ENCODE measurements at regions not wholly inside any gene's neighbourhood (a gene's known extent, or its start where the extent isn't known, plus 50 kb on each side); places are given as distances from the start of the nearest gene placed in this dataset.
"Not testable (repeated sequence)": the region's sequence is repeated elsewhere in the genome, so short reads cannot be mapped to it uniquely, and the experiment has no call there.

DNA sequence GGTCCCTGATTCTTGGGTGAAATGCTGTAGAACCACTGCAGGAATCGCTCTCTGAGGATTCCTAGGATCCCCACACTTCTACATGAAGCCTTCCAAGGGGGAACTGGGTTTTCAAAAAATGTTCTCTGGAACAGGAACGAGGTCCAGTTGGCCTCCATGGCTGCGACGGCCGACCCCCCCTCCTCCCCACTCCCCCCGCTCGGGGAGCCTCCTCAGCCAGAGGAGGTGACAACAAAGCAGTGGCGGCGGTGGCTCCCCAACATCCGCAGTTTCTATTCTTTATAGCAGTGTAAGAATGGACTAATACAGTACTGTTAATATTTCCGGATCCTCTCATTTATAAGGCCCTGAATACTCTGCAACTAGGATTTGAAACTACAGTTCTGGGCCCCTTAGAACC is 84.0 kb upstream of the PLAAT1 start:
- no peaks in the 10 kb centered on the region for H3K27me3 ChIP-seq
- no peaks in the 10 kb centered on the region for H3K9me3 ChIP-seq
- no peaks in the 10 kb centered on the region for H3K4me1 ChIP-seq
- no peak overlapping the region for H3K27ac ChIP-seq (replicated peaks in 1 of 4)
- H3K4me3 ChIP-seq: no peak overlapping the region
- WGBS: 91% methylated on average over 10 of the region's 11 CpGs
- TF ChIP-seq EP300 (IDR thresholded peaks at IDR 0.05): no peak
- TF ChIP-seq, protein P1, sequence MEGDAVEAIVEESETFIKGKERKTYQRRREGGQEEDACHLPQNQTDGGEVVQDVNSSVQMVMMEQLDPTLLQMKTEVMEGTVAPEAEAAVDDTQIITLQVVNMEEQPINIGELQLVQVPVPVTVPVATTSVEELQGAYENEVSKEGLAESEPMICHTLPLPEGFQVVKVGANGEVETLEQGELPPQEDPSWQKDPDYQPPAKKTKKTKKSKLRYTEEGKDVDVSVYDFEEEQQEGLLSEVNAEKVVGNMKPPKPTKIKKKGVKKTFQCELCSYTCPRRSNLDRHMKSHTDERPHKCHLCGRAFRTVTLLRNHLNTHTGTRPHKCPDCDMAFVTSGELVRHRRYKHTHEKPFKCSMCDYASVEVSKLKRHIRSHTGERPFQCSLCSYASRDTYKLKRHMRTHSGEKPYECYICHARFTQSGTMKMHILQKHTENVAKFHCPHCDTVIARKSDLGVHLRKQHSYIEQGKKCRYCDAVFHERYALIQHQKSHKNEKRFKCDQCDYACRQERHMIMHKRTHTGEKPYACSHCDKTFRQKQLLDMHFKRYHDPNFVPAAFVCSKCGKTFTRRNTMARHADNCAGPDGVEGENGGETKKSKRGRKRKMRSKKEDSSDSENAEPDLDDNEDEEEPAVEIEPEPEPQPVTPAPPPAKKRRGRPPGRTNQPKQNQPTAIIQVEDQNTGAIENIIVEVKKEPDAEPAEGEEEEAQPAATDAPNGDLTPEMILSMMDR (IDR thresholded peaks at IDR 0.05): no peak
- no peak for TF ChIP-seq POLR2AphosphoS5 (IDR thresholded peaks at IDR 0.05)
- TF ChIP-seq POLR2A (IDR thresholded peaks at IDR 0.05; ENCODE audit: low read depth): no peak
- DNase-seq (ENCODE audit: extremely low spot score): no peak
- intact Hi-C loops (cut with DNase I): no loop called here
- H3K36me3 ChIP-seq: no peaks in the 10 kb centered on the region

DNA sequence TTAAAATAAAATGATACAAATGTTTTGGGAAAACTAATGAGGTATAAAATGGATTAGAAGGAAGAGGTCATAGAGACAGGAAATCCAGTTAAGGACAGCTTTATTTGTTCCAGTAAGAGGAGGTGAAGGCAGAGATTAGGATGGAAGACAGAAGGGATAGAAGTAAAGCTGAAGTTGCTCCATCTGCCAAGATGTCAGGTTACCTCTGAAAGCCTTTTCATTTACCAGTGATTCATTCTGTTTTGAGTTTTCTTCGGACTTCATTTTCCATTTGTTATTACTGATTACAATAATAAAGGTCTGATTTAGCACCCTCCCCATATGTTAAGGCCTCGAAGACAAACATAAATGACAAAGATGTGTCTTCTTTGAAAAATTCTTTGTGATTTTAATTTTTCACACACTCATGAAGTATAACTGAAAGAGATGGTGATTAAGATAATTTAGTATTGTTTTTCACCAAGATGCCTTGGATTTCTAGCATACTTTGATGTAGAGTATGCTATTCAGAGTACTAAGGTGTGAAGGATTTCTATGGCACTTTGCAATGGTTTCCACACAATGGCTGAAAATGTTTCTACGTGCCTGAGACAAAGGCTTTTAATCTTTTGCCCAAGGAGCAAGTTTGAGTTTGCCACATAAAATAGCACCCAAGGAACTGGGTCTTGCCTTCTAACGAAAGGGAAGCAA is 75.4 kb upstream of the PLAAT1 start:
- DNase-seq (ENCODE audit: extremely low spot score): no peak
- intact Hi-C loops (cut with DNase I): no loop called here
- Histone ChIP-seq H3K4me3 (no peak overlapping the region), H3K4me1 (no peaks in the 10 kb centered on the region), H3K27ac (replicated peaks in 1 of 4) (no peak overlapping the region), H3K36me3 (no peaks in the 10 kb centered on the region), H3K27me3 (no peaks in the 10 kb centered on the region), H3K9me3 (no peaks in the 10 kb centered on the region)
- TF ChIP-seq POLR2AphosphoS5 (IDR thresholded peaks at IDR 0.05): no peak
- no peak for TF ChIP-seq EP300 (IDR thresholded peaks at IDR 0.05)
- TF ChIP-seq POLR2A (IDR thresholded peaks at IDR 0.05; ENCODE audit: low read depth): no peak
- TF ChIP-seq, protein P1 (IDR thresholded peaks at IDR 0.05): no peak
- 50% methylated on average over 4 of the region's 4 CpGs for WGBS

DNA sequence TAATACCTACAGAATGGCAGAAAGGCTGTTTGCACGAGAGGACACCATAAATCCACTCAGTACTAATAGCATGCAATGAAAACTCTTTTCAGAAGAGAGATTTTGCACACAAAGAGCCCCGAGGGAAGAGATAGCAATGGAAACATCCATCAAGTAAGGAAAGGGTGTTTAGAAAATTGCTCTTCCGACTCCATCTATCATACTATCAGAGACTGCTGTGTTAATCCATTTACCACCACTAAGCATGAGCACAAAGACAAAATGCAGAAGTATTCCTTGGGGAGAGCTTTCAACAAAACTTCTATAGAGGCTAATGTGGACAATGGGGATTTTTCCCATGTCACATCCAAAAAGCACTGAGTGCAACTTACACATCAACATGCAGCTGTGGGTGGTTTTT is 72.1 kb upstream of the PLAAT1 start:
- Histone ChIP-seq H3K27ac (replicated peaks in 1 of 4) (no peak overlapping the region), H3K36me3 (no peaks in the 10 kb centered on the region), H3K27me3 (no peaks in the 10 kb centered on the region), H3K4me3 (no peak overlapping the region), H3K9me3 (no peaks in the 10 kb centered on the region), H3K4me1 (no peaks in the 10 kb centered on the region)
- intact Hi-C loops (cut with DNase I): no loop called here
- no peak for DNase-seq (ENCODE audit: extremely low spot score)
- 20% methylated on average over 3 of the region's 3 CpGs for WGBS
- TF ChIP-seq POLR2A (IDR thresholded peaks at IDR 0.05; ENCODE audit: low read depth): no peak
- no peak for TF ChIP-seq POLR2AphosphoS5 (IDR thresholded peaks at IDR 0.05)
- TF ChIP-seq, protein P1 (IDR thresholded peaks at IDR 0.05): no peak
- TF ChIP-seq EP300 (IDR thresholded peaks at IDR 0.05): no peak

DNA sequence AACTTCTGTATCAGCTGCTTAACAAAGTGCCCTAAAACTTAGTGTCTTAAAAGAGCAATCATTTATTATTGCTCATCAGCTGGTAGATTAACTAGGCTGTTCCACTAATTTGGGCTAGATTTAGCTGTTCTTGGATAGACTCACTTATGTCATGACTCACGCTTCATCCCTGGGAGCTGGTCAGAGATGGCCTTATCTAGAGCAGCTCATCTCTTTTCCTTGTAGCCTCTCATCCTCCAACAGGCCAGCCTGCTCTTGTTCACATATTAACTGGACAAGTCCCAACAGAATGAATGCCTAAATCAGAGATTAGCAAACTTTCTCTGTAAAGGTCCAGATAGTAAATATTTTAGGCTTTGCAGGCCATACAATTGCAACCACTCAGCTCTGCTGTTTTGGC is 66.9 kb upstream of the PLAAT1 start:
- 100% methylated on average over 1 of the region's 1 CpG for WGBS
- no peaks in the 10 kb centered on the region for H3K9me3 ChIP-seq
- no peak overlapping the region for H3K4me3 ChIP-seq

DNA sequence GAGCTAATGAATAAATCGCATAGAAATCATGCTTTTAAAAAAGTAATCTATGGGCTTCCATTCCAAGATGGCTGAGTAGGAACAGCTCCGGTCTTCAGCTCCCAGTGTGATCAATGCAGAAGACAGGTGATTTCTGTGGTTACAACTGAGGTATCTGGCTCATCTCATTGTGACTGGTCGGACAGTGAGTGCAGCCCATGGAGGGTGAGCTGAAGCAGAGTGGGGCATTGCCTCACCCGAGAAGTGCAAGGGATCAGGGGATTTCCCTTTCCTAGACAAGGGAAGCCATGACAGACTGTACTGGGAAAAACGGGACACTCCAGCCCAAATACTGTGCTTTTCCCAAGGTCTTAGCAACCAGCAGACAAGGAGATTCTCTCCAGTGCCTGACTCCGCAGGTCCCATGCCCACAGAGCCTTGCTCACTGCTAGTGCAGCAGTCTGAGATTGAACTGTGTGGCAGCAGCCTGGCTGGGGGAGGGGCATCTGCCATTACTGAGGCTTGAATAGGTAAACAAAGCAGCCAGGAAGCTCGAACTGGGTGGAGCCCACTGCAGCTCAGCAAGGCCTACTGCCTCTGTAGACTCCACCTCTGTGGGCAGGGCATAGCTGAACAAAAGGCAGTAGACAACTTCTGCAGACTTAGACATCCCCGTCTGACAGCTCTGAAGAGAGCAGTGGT is 61.5 kb upstream of the PLAAT1 start:
- intact Hi-C loops (cut with DNase I); H3K4me1 ChIP-seq; H3K36me3 ChIP-seq; H3K27ac ChIP-seq (replicated peaks in 1 of 4); H3K27me3 ChIP-seq; H3K4me3 ChIP-seq; DNase-seq (ENCODE audit: extremely low spot score); H3K9me3 ChIP-seq: not testable (repeated sequence)
- WGBS: 91% methylated on average over 6 of the region's 8 CpGs

More for the DNA sequence above, 66.9 kb upstream of the PLAAT1 start:
- Histone ChIP-seq H3K27me3 (no peaks in the 10 kb centered on the region), H3K4me1 (no peaks in the 10 kb centered on the region), H3K36me3 (no peaks in the 10 kb centered on the region), H3K27ac (replicated peaks in 1 of 4) (no peak overlapping the region)
- no peak for TF ChIP-seq POLR2AphosphoS5 (IDR thresholded peaks at IDR 0.05)
- TF ChIP-seq, protein P1 (IDR thresholded peaks at IDR 0.05): no peak
- TF ChIP-seq EP300 (IDR thresholded peaks at IDR 0.05): no peak
- TF ChIP-seq POLR2A (IDR thresholded peaks at IDR 0.05; ENCODE audit: low read depth): no peak
- intact Hi-C loops (cut with DNase I): no loop called here
- no peak for DNase-seq (ENCODE audit: extremely low spot score)
